ENCODE measurements at regions not wholly inside any gene's neighbourhood (a gene's known extent, or its start where the extent isn't known, plus 50 kb on each side); places are given as distances from the start of the nearest gene placed in this dataset.

DNA sequence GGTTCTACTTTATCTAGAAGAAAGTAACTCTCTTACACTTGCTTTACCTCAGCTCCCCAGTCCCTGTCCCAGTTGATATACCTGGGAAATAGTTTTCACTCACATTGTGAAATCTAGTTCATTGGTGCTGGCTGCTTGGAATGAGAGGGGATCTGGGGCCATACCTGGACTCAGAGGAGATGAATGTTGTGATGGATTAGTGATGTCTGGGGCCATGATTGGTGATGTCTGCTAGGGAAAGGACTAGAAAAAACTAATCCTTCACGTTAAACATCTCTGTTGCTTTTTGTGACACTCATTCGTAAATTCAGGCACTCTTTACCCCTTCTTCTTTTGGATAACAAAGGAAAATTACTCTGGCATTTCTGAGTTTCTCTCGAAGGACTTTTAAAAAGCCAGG is 152.4 kb downstream of the RAB11FIP2 start:
- Histone ChIP-seq H3K36me3 (ENCODE audit: insufficient read depth, low read length) (no peaks in the 10 kb centered on the region), H3K4me2 (ENCODE audit: low read length) (no peak overlapping the region), H3K4me3 (ENCODE audit: low read length) (no peak overlapping the region), H3K9ac (ENCODE audit: low read depth, low read length) (no peak overlapping the region), H3K9me3 (replicated peaks; ENCODE audit: low read length) (no peaks in the 10 kb centered on the region), H3K4me1 (ENCODE audit: control insufficient read depth, insufficient read depth, low read length) (no peaks in the 10 kb centered on the region), H3K27me3 (ENCODE audit: control insufficient read depth, insufficient read depth, low read length) (peaks cover 7% of the 10 kb centered on the region)

- Histone ChIP-seq H3K9ac (ENCODE audit: low read depth, low read length) (no peak overlapping the region), H3K4me2 (ENCODE audit: low read length) (no peak overlapping the region), H3K36me3 (ENCODE audit: insufficient read depth, low read length) (no peaks in the 10 kb centered on the region), H3K27me3 (ENCODE audit: control insufficient read depth, insufficient read depth, low read length) (peaks cover 7% of the 10 kb centered on the region), H3K4me1 (ENCODE audit: control insufficient read depth, insufficient read depth, low read length) (no peaks in the 10 kb centered on the region), H3K9me3 (replicated peaks; ENCODE audit: low read length) (no peaks in the 10 kb centered on the region), H3K4me3 (ENCODE audit: low read length) (no peak overlapping the region)
These were observed 150.2 kb downstream of the RAB11FIP2 start for GRCh38 chr10:117896517-117896916.

DNA sequence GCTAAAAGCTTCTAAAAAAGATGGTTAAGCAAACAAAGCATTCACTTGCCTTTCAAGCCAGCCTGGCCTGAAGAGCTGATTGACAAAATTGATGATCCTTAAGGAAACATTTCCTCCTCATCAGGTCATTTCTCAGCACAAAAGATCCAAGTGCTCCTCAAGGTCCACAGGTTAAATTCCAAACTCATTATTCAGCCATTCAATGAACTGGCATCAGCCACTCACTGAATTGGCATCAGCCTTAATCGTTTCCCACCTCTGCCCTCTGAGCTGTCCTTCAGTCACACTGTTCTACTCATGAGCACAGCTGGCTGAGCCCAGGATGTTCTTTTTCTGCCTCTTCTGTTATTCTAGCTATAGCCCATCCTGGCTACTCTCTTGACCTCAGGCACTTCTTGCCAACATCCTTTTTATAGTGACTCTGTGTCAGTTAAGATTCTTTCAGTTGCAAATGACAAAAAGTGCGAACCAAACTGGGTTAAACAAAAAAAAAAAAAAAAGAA is 147.5 kb downstream of the RAB11FIP2 start:
- Histone ChIP-seq H3K9me3 (replicated peaks; ENCODE audit: low read length) (no peaks in the 10 kb centered on the region), H3K4me2 (ENCODE audit: low read length) (no peak overlapping the region), H3K9ac (ENCODE audit: low read depth, low read length) (no peak overlapping the region), H3K36me3 (ENCODE audit: insufficient read depth, low read length) (no peaks in the 10 kb centered on the region), H3K4me3 (ENCODE audit: low read length) (no peak overlapping the region), H3K4me1 (ENCODE audit: control insufficient read depth, insufficient read depth, low read length) (no peaks in the 10 kb centered on the region), H3K27me3 (ENCODE audit: control insufficient read depth, insufficient read depth, low read length) (peaks cover 6% of the 10 kb centered on the region)

- Histone ChIP-seq H3K27me3 (ENCODE audit: control insufficient read depth, insufficient read depth, low read length) (peaks cover 5% of the 10 kb centered on the region), H3K4me1 (ENCODE audit: control insufficient read depth, insufficient read depth, low read length) (no peaks in the 10 kb centered on the region), H3K4me3 (ENCODE audit: low read length) (no peak overlapping the region), H3K4me2 (ENCODE audit: low read length) (no peak overlapping the region), H3K9ac (ENCODE audit: low read depth, low read length) (no peak overlapping the region), H3K9me3 (replicated peaks; ENCODE audit: low read length) (no peaks in the 10 kb centered on the region), H3K36me3 (ENCODE audit: insufficient read depth, low read length) (no peaks in the 10 kb centered on the region)
These were observed 146.5 kb downstream of the RAB11FIP2 start for GRCh38 chr10:117900280-117900679.

DNA sequence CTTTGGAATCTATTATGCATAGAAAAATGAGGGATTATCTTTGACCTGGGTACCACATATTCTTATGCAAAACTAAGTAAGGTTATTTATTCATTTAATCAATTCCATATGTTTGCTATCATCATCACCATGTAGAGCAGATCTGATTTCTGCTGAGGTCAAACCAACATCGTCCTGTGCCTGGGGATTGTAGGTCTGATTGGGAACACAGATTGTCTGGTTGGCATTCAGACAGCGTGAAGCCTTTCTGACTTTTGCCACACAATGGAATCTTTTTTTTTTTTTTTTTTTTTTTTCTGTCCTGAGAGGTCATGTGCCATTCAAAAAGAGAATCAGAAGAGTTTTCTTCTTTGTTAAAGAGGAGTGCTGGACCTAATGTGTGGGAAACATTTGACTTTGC is 142.9 kb downstream of the RAB11FIP2 start:
- H3K4me3 ChIP-seq (ENCODE audit: low read length), result no peak overlapping the region
- H3K27me3 ChIP-seq (ENCODE audit: control insufficient read depth, insufficient read depth, low read length), result peaks cover 14% of the 10 kb centered on the region
- no peaks in the 10 kb centered on the region for H3K36me3 ChIP-seq (ENCODE audit: insufficient read depth, low read length)
- no peaks in the 10 kb centered on the region for H3K4me1 ChIP-seq (ENCODE audit: control insufficient read depth, insufficient read depth, low read length)
- H3K4me2 ChIP-seq (ENCODE audit: low read length), result no peak overlapping the region
- H3K9ac ChIP-seq (ENCODE audit: low read depth, low read length), result no peak overlapping the region
- no peaks in the 10 kb centered on the region for H3K9me3 ChIP-seq (replicated peaks; ENCODE audit: low read length)

DNA sequence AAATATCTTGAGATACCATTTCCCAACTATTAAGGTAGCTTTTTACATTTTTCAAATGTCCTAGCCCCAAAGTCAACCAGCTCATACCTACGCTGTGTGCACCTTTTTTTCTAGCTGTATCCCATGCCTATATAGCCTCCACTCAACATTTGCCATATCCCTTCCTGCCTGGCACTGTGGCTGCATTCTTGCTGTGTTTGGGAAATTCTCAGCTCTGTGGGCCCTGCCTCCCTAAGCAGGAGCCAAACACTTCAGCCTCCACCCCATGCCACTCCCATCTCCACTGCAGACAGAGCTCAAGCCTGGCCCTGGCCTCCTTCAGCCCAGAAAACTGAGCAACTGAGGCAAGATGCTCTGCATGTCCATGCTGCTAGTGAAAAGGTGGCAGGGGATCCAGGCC is 141.3 kb downstream of the RAB11FIP2 start:
- Histone ChIP-seq H3K4me2 (ENCODE audit: low read length) (no peak overlapping the region), H3K36me3 (ENCODE audit: insufficient read depth, low read length) (no peaks in the 10 kb centered on the region), H3K9me3 (replicated peaks; ENCODE audit: low read length) (no peaks in the 10 kb centered on the region), H3K4me3 (ENCODE audit: low read length) (no peak overlapping the region), H3K9ac (ENCODE audit: low read depth, low read length) (no peak overlapping the region), H3K4me1 (ENCODE audit: control insufficient read depth, insufficient read depth, low read length) (no peaks in the 10 kb centered on the region), H3K27me3 (ENCODE audit: control insufficient read depth, insufficient read depth, low read length) (peaks cover 14% of the 10 kb centered on the region)

DNA sequence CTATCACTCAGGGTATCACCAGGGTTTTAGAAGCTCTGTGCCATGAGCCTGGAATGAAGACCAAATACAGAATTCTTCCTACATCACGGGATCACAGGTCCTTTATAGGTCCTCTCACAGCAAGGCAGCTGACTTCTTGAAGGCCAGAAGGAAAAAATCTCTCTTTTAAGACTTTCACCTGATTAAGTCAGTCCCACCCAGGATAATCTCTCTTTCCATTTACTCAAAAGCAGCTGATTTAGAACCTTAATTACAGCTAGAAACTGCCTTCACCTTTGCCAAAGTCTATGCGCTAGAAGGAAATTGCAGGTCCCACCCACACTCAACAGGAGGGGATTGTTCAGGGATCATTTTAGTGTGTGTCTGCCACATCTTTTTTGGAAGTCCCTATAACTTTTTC is 135.1 kb downstream of the RAB11FIP2 start:
- Histone ChIP-seq H3K36me3 (ENCODE audit: insufficient read depth, low read length) (no peaks in the 10 kb centered on the region), H3K4me1 (ENCODE audit: control insufficient read depth, insufficient read depth, low read length) (no peaks in the 10 kb centered on the region), H3K9ac (ENCODE audit: low read depth, low read length) (no peak overlapping the region), H3K4me3 (ENCODE audit: low read length) (no peak overlapping the region), H3K9me3 (replicated peaks; ENCODE audit: low read length) (no peaks in the 10 kb centered on the region), H3K4me2 (ENCODE audit: low read length) (no peak overlapping the region), H3K27me3 (ENCODE audit: control insufficient read depth, insufficient read depth, low read length) (peaks cover 10% of the 10 kb centered on the region)

- H3K9ac ChIP-seq (ENCODE audit: low read depth, low read length), result no peak overlapping the region
- H3K27me3 ChIP-seq (ENCODE audit: control insufficient read depth, insufficient read depth, low read length), result peaks cover 7% of the 10 kb centered on the region
These were observed 132.4 kb downstream of the RAB11FIP2 start for GRCh38 chr10:117914334-117914733.

DNA sequence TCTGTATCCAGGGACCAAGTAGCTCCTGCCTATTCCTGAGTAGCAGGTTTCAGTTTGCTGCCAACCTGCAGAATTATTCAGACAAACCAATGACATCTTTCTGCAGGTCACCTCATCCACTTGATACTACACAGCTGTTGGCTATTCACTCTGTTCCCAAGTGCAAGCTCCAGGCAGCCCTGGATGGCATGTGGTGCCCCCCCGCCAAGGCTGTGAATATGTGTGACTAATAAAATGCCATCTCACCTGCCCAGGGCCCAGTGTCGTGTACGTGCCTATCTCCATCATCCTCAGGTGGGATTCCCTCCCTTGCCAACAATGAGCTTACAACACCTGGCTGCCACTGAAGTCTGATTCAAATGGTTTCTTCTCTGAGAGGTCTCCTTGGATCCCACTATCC is 125.8 kb downstream of the RAB11FIP2 start:
- no peaks in the 10 kb centered on the region for H3K9me3 ChIP-seq (replicated peaks; ENCODE audit: low read length)
- H3K4me3 ChIP-seq (ENCODE audit: low read length), result no peak overlapping the region
- H3K36me3 ChIP-seq (ENCODE audit: insufficient read depth, low read length), result no peaks in the 10 kb centered on the region
- no peak overlapping the region for H3K9ac ChIP-seq (ENCODE audit: low read depth, low read length)
- no peak overlapping the region for H3K4me2 ChIP-seq (ENCODE audit: low read length)
- no peaks in the 10 kb centered on the region for H3K4me1 ChIP-seq (ENCODE audit: control insufficient read depth, insufficient read depth, low read length)
- peaks cover 6% of the 10 kb centered on the region for H3K27me3 ChIP-seq (ENCODE audit: control insufficient read depth, insufficient read depth, low read length)

More at GRCh38 chr10:117914334-117914733, 132.4 kb downstream of the RAB11FIP2 start:
- no peaks in the 10 kb centered on the region for H3K36me3 ChIP-seq (ENCODE audit: insufficient read depth, low read length)
- no peaks in the 10 kb centered on the region for H3K9me3 ChIP-seq (replicated peaks; ENCODE audit: low read length)
- no peak overlapping the region for H3K4me2 ChIP-seq (ENCODE audit: low read length)
- H3K4me1 ChIP-seq (ENCODE audit: control insufficient read depth, insufficient read depth, low read length), result no peaks in the 10 kb centered on the region
- H3K4me3 ChIP-seq (ENCODE audit: low read length), result no peak overlapping the region

GRCh38 chr10:117921421-117921820 is 125.3 kb downstream of the RAB11FIP2 start:
- no peak overlapping the region for H3K9ac ChIP-seq (ENCODE audit: low read depth, low read length)
- no peaks in the 10 kb centered on the region for H3K36me3 ChIP-seq (ENCODE audit: insufficient read depth, low read length)

DNA sequence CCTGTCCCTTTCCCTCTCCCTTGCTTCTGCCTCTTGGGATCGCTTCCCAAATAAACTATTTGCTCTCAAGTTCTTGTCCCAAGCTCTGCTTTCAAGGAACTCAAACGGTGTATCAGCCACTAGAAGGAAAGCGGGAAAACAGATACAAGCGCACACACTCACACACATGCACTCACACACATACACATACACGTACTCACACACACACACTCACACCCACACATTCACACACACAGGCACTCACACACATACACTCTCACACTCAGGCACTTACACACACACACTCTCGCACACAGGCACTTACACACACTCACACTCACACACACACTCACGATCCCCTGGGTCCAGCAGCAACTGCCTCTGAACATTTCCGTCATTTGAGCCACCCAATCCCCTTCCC is 121.9 kb downstream of the RAB11FIP2 start:
- H3K9me3 ChIP-seq (replicated peaks; ENCODE audit: low read length), result no peaks in the 10 kb centered on the region
- H3K4me2 ChIP-seq (ENCODE audit: low read length), result no peak overlapping the region
- H3K4me1 ChIP-seq (ENCODE audit: control insufficient read depth, insufficient read depth, low read length), result no peaks in the 10 kb centered on the region
- no peak overlapping the region for H3K9ac ChIP-seq (ENCODE audit: low read depth, low read length)
- no peaks in the 10 kb centered on the region for H3K36me3 ChIP-seq (ENCODE audit: insufficient read depth, low read length)
- H3K4me3 ChIP-seq (ENCODE audit: low read length), result no peak overlapping the region
- H3K27me3 ChIP-seq (ENCODE audit: control insufficient read depth, insufficient read depth, low read length), result peaks cover 7% of the 10 kb centered on the region

More at GRCh38 chr10:117921421-117921820, 125.3 kb downstream of the RAB11FIP2 start:
- no peaks in the 10 kb centered on the region for H3K4me1 ChIP-seq (ENCODE audit: control insufficient read depth, insufficient read depth, low read length)
- peaks cover 6% of the 10 kb centered on the region for H3K27me3 ChIP-seq (ENCODE audit: control insufficient read depth, insufficient read depth, low read length)
- no peak overlapping the region for H3K4me2 ChIP-seq (ENCODE audit: low read length)
- H3K9me3 ChIP-seq (replicated peaks; ENCODE audit: low read length), result no peaks in the 10 kb centered on the region
- H3K4me3 ChIP-seq (ENCODE audit: low read length), result no peak overlapping the region

DNA sequence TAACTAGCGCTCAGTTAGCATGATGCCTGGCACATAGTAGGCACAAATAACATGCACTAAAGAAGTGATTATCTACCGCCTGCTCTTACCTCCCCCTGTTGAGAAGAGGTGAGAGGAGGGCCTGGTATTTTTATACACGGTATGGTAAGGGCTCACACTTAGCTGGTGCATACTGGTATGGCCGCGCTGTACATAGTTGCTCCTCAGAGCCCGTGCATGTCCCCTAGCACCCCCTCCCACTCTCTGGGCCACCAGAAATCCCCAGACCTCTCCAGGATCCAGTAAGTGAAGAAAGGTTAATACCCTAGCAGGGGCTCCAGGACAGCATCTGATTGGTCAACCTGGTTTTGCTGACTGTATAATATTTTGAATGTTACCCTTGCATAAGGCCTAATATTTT is 121.4 kb downstream of the RAB11FIP2 start:
- Histone ChIP-seq H3K36me3 (ENCODE audit: insufficient read depth, low read length) (no peaks in the 10 kb centered on the region), H3K4me2 (ENCODE audit: low read length) (no peak overlapping the region), H3K27me3 (ENCODE audit: control insufficient read depth, insufficient read depth, low read length) (peaks cover 7% of the 10 kb centered on the region), H3K9me3 (replicated peaks; ENCODE audit: low read length) (no peaks in the 10 kb centered on the region), H3K4me1 (ENCODE audit: control insufficient read depth, insufficient read depth, low read length) (no peaks in the 10 kb centered on the region), H3K9ac (ENCODE audit: low read depth, low read length) (no peak overlapping the region), H3K4me3 (ENCODE audit: low read length) (no peak overlapping the region)
